WERI-Rb-1 (cell line): ENCODE measurements at regions not wholly inside any gene's neighbourhood (a gene's known extent, or its start where the extent isn't known, plus 50 kb on each side); places are given as distances from the start of the nearest gene placed in this dataset.
A peak's percentile ranks its signal among the peaks of the same experiment; 100 is the strongest.

Experiments used
- DNase-seq: peaks from one replicate; pipeline ENCODE4 v3.0.0-alpha.2; 2020
- H3K27ac ChIP-seq: fragments of 250-450 bp; sonication (Bioruptor Pico); 2 replicates; pipeline ENCODE4 v1.5.1; 2020; ENCODE audit warnings: mild to moderate bottlenecking, moderate library complexity
- H3K27me3 ChIP-seq: fragments of 250-450 bp; sonication (Bioruptor Pico); 2 replicates; pipeline ENCODE4 v1.5.1; 2021; ENCODE audit warnings: mild to moderate bottlenecking, low read depth, moderate library complexity; ENCODE audit not compliant: insufficient read depth, severe bottlenecking
- H3K36me3 ChIP-seq: fragments of 250-450 bp; sonication (Bioruptor Pico); 2 replicates; pipeline ENCODE4 v1.5.1; 2020; ENCODE audit warnings: mild to moderate bottlenecking, moderate library complexity
- H3K4me3 ChIP-seq: 2 replicates; pipeline ENCODE4 v1.5.1; 2011; ENCODE audit warnings: low read depth, mild to moderate bottlenecking, control low read depth, low read length
- H3K9me3 ChIP-seq: fragments of 250-450 bp; sonication (Bioruptor Pico); 2 replicates; pipeline ENCODE4 v1.5.1; 2021; ENCODE audit warnings: mild to moderate bottlenecking, moderate library complexity; ENCODE audit not compliant: severe bottlenecking
- CTCF ChIP-seq: IDR thresholded peaks from 2 replicates; pipeline ENCODE4 v1.5.1; 2011; ENCODE audit warnings: low read depth, mild to moderate bottlenecking, control low read depth, inconsistent platforms, low read length

GRCh38 chr14:45709541-45709940, 456.5 kb upstream of the MIS18BP1 start:
- Histone ChIP-seq H3K27me3 (no peaks in the 10 kb centered on the region), H3K4me3 (no peak overlapping the region), H3K27ac (no peak overlapping the region), H3K36me3 (no peaks in the 10 kb centered on the region), H3K9me3 (no peaks in the 10 kb centered on the region)
- DNase-seq, result no peak
- TF ChIP-seq CTCF, result no peak

DNA sequence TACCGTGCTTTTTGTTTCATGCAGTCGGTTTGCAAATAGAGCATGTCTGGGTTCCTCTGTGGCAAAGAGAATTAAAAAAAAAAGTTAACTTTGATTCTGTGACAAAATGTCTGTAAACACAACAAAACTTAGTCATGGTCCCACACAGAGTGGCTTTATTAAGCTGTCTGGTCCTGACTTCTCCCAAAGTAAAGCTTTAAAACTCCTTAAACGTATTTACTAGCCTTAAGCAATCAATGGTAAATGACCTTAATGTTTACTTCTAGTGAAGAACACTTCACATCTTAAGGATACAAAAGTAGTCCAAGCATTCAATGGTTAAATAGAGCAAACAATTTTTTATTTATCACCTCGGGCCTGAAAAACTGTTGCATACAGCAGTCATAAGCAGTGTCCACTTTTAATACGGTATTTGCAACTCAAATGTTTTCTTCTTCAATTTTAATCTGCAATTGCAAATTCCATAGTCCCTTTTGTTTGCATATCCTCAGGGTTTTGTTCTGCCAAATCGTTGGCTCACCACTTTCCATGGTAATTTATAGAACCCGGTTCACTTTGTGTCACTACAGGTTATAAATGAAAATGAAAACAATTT, 453.0 kb upstream of the MIS18BP1 start:
- no peaks in the 10 kb centered on the region for H3K9me3 ChIP-seq
- DNase-seq, result no peak
- no peak for TF ChIP-seq CTCF
- no peaks in the 10 kb centered on the region for H3K36me3 ChIP-seq
- no peak overlapping the region for H3K27ac ChIP-seq
- no peak overlapping the region for H3K4me3 ChIP-seq
- no peaks in the 10 kb centered on the region for H3K27me3 ChIP-seq

DNA sequence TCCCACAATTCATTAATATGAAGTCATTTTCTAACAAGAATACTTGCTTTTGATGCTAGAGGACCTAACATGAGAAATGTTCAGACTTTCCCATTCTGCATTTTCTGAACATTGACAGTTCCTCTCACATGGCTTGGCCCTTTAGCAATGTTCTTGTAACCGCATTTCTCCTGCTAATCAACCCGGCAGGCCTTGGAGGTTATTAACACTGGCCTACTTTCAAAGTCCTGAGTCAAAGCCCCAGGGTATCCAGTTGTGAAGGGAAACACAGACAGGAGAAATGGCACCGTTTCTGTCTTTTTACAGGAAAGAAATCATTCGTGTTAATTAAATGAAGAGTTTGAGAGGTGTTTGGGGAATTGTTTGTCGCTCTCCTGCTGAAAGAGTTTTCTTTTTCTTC, 446.5 kb upstream of the MIS18BP1 start:
- H3K27ac ChIP-seq, result no peak overlapping the region
- H3K4me3 ChIP-seq, result no peak overlapping the region
- no peaks in the 10 kb centered on the region for H3K27me3 ChIP-seq
- TF ChIP-seq CTCF, result no peak
- no peaks in the 10 kb centered on the region for H3K36me3 ChIP-seq
- no peak for DNase-seq
- no peaks in the 10 kb centered on the region for H3K9me3 ChIP-seq

DNA sequence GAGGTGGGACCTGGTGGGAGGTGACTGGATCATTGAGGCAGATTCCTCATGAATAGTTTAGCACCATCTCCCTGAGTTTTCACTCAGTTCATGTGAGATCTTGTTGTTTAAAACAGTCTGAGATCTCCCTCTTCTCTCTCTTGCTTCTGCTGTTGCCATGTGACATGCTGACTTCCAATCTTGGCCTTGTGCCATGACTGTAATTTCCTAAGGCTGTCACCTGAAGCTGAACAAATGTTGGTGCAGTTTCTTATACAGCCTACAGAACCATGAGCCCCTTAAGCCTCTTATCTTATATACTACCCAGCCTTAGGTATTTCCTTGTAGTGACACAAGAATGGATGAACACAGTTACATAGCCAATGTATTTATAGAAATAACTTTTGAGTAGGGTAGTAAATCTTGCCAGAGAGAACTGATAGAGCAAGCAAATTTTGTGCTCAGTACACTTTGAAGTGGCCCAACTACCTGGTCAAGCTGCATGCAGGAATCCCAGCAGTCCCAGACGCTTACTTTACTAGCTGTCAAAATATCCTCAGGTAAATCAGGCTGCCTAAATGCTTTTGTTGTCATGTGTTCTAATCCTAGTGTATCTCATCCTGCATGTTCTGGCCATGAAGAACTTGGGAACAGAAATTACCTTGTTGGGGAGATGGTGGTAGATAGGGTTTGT, 445.6 kb upstream of the MIS18BP1 start:
- H3K4me3 ChIP-seq, result no peak overlapping the region
- no peaks in the 10 kb centered on the region for H3K27me3 ChIP-seq
- H3K27ac ChIP-seq, result no peak overlapping the region
- no peaks in the 10 kb centered on the region for H3K9me3 ChIP-seq
- no peak for TF ChIP-seq CTCF
- peak; percentile 56 for DNase-seq
- no peaks in the 10 kb centered on the region for H3K36me3 ChIP-seq

DNA sequence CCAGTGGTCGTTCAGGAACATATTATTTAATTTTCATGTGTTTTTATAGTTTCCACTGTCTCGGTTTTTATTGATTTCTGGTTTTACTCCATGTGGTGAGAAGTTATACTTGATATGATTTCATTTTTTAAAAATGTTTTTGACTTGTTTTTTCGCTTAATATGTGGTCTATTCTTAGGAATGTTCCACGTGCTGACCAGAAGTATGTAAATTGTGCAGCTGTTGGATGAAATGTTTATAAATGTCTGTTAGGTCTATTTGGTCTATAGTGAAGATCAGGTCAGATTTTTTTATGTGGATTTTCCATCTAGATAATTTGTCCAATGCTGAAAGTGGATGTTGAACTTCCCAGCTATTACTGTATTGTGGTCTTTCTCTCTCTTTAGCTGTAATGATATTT, 433.8 kb upstream of the MIS18BP1 start:
- DNase-seq, result no peak
- no peak overlapping the region for H3K4me3 ChIP-seq
- TF ChIP-seq CTCF, result no peak

GRCh38 chr14:45680531-45680930, 427.5 kb upstream of the MIS18BP1 start:
- H3K4me3 ChIP-seq, result no peak overlapping the region
- H3K27me3 ChIP-seq, result no peaks in the 10 kb centered on the region
- no peak for TF ChIP-seq CTCF
- H3K27ac ChIP-seq, result no peak overlapping the region
- H3K36me3 ChIP-seq, result no peaks in the 10 kb centered on the region
- no peak for DNase-seq
- H3K9me3 ChIP-seq, result no peaks in the 10 kb centered on the region

More for the DNA sequence above, 433.8 kb upstream of the MIS18BP1 start:
- H3K9me3 ChIP-seq, result peaks cover 3% of the 10 kb centered on the region
- no peak overlapping the region for H3K27ac ChIP-seq
- H3K36me3 ChIP-seq, result no peaks in the 10 kb centered on the region
- H3K27me3 ChIP-seq, result no peaks in the 10 kb centered on the region
